H9 (cell line): ENCODE measurements at regions not wholly inside any gene's neighbourhood (a gene's known extent, or its start where the extent isn't known, plus 50 kb on each side); places are given as distances from the start of the nearest gene placed in this dataset.

Source experiments
- DNase-seq: peaks from one replicate; pipeline ENCODE4 v3.0.0-alpha.2; 2017
- H2AFZ ChIP-seq: one replicate; pipeline ENCODE4 v1.6.1; 2013; ENCODE audit warnings: mild to moderate bottlenecking, low read length, control low read depth, moderate library complexity
- H2AK5ac ChIP-seq: 2 replicates; pipeline ENCODE4 v1.6.1; 2013; ENCODE audit warnings: low read length, control low read depth, mixed read lengths; ENCODE audit not compliant: insufficient read length
- H2BK120ac ChIP-seq: one replicate; pipeline ENCODE4 v1.6.1; 2013; ENCODE audit warnings: low read depth, mild to moderate bottlenecking, low read length, control low read depth, inconsistent platforms; ENCODE audit not compliant: poor library complexity, severe bottlenecking
- H2BK12ac ChIP-seq: 2 replicates; pipeline ENCODE4 v1.6.1; 2013; ENCODE audit warnings: low read length, control low read depth, mixed read lengths, low read depth; ENCODE audit not compliant: insufficient read length
- H2BK15ac ChIP-seq: 2 replicates; pipeline ENCODE4 v1.6.1; 2013; ENCODE audit warnings: low read depth, low read length, control low read depth
- H2BK20ac ChIP-seq: one replicate; pipeline ENCODE4 v1.6.1; 2013; ENCODE audit warnings: low read depth, mild to moderate bottlenecking, low read length, control low read depth, inconsistent platforms; ENCODE audit not compliant: poor library complexity, severe bottlenecking
- H2BK5ac ChIP-seq: 2 replicates; pipeline ENCODE4 v1.6.1; 2013; ENCODE audit warnings: low read length, control low read depth, mixed read lengths; ENCODE audit not compliant: insufficient read length
- H3K14ac ChIP-seq: 2 replicates; pipeline ENCODE4 v1.6.1; 2013; ENCODE audit warnings: low read length, control low read depth; ENCODE audit not compliant: insufficient read depth
- H3K18ac ChIP-seq: 2 replicates; pipeline ENCODE4 v1.6.1; 2013; ENCODE audit warnings: low read depth, mild to moderate bottlenecking, mixed read lengths, low read length, control low read depth; ENCODE audit not compliant: insufficient read length
- H3K23ac ChIP-seq: 2 replicates; pipeline ENCODE4 v1.6.1; 2013; ENCODE audit warnings: low read length, control low read depth, mixed read lengths, low read depth; ENCODE audit not compliant: insufficient read length
- H3K23me2 ChIP-seq: 2 replicates; pipeline ENCODE4 v1.6.1; 2013; ENCODE audit warnings: low read depth, mild to moderate bottlenecking, mixed read lengths, low read length, control low read depth; ENCODE audit not compliant: insufficient read length, poor library complexity, severe bottlenecking
- H3K27ac ChIP-seq: 2 replicates; pipeline ENCODE4 v1.5.1; 2013; ENCODE audit warnings: low read length, control low read depth, mixed read lengths, low read depth; ENCODE audit not compliant: insufficient read length
- H3K27me3 ChIP-seq: 2 replicates; pipeline ENCODE4 v1.6.1; 2013; ENCODE audit warnings: low read length, control low read depth, inconsistent platforms; ENCODE audit not compliant: insufficient read depth
- H3K4ac ChIP-seq: 2 replicates; pipeline ENCODE4 v1.6.1; 2013; ENCODE audit warnings: low read depth, mild to moderate bottlenecking, control low read depth, inconsistent platforms, low read length, moderate library complexity
- H3K4me1 ChIP-seq: 2 replicates; pipeline ENCODE4 v1.6.1; 2013; ENCODE audit warnings: low read length, control low read depth, inconsistent platforms; ENCODE audit not compliant: insufficient read depth
- H3K4me2 ChIP-seq: 2 replicates; pipeline ENCODE4 v1.6.1; 2013; ENCODE audit warnings: low read length, control low read depth, mixed read lengths; ENCODE audit not compliant: insufficient read length, insufficient read depth
- H3K56ac ChIP-seq: 2 replicates; pipeline ENCODE4 v1.6.1; 2013; ENCODE audit warnings: low read depth, mild to moderate bottlenecking, mixed read lengths, low read length, control low read depth; ENCODE audit not compliant: insufficient read length
- H3K79me1 ChIP-seq: 2 replicates; pipeline ENCODE4 v1.6.1; 2013; ENCODE audit warnings: low read depth, mild to moderate bottlenecking, moderate library complexity, low read length, control low read depth, inconsistent platforms; ENCODE audit not compliant: insufficient read depth, poor library complexity, severe bottlenecking
- H3K79me2 ChIP-seq: 2 replicates; pipeline ENCODE4 v1.6.1; 2013; ENCODE audit warnings: low read length, control low read depth, inconsistent platforms; ENCODE audit not compliant: insufficient read depth
- H3K9ac ChIP-seq: 2 replicates; pipeline ENCODE4 v1.6.1; 2013; ENCODE audit warnings: low read length, control low read depth, mixed read lengths; ENCODE audit not compliant: insufficient read length; ENCODE audit errors: extremely low read depth
- H3K9me3 ChIP-seq: one replicate; pipeline ENCODE4 v1.6.1; 2013; ENCODE audit warnings: low read depth, low read length, inconsistent platforms; ENCODE audit not compliant: control insufficient read depth
- H3T11ph ChIP-seq: one replicate; pipeline ENCODE4 v1.6.1; 2013; ENCODE audit warnings: mild to moderate bottlenecking, low read length, control low read depth, inconsistent platforms
- H4K20me1 ChIP-seq: one replicate; pipeline ENCODE4 v1.6.1; 2013; ENCODE audit not compliant: control insufficient read depth, insufficient read length, insufficient read depth
- H4K5ac ChIP-seq: 2 replicates; pipeline ENCODE4 v1.6.1; 2013; ENCODE audit warnings: low read depth, mild to moderate bottlenecking, mixed read lengths, low read length, control low read depth; ENCODE audit not compliant: insufficient read length
- H4K8ac ChIP-seq: replicated peaks from 2 replicates; pipeline ENCODE4 v1.6.1; 2013; ENCODE audit warnings: low read length, control low read depth, mixed read lengths, low read depth; ENCODE audit not compliant: insufficient read length
- H4K91ac ChIP-seq: 2 replicates; pipeline ENCODE4 v1.6.1; 2013; ENCODE audit warnings: low read depth, mild to moderate bottlenecking, moderate library complexity, mixed read lengths, low read length, control low read depth; ENCODE audit not compliant: insufficient read length
- H3K27ac Mint-ChIP-seq, 3 experiments: 2 replicates in 2 of 3; 3 replicates in 1 of 3; pipeline ENCODE4 v1.8.0; 2020 to 2021; ENCODE audit warnings: mixed read lengths in 3 of 3, mild to moderate bottlenecking in 1 of 3, moderate library complexity in 1 of 3
- H3K27me3 Mint-ChIP-seq: 2 replicates; pipeline ENCODE4 v1.8.0; 2021; ENCODE audit warnings: low read depth, mild to moderate bottlenecking, moderate library complexity, mixed read lengths
- H3K36me3 Mint-ChIP-seq, 3 experiments: 2 replicates in 2 of 3; 3 replicates in 1 of 3; pipeline ENCODE4 v1.8.0; 2020 to 2021; ENCODE audit warnings: low read depth in 3 of 3, mixed read lengths in 3 of 3; ENCODE audit not compliant: insufficient read depth in 1 of 3
- H3K4me1 Mint-ChIP-seq, 2 experiments: 2 replicates each; pipeline ENCODE4 v1.8.0; 2020; ENCODE audit warnings: mixed read lengths in 2 of 2
- H3K4me3 Mint-ChIP-seq, 2 experiments: 2 replicates in 1 of 2; 3 replicates in 1 of 2; pipeline ENCODE4 v1.8.0; 2020 to 2021; ENCODE audit warnings: mild to moderate bottlenecking in 2 of 2, mixed read lengths in 2 of 2, moderate library complexity in 1 of 2
- H3K9me3 Mint-ChIP-seq, 2 experiments: 2 replicates in 1 of 2; 3 replicates in 1 of 2; pipeline ENCODE4 v1.8.0; 2020; ENCODE audit warnings: mild to moderate bottlenecking in 2 of 2, mixed read lengths in 2 of 2, moderate library complexity in 1 of 2
- CTCF ChIP-seq: fragments of 200-600 bp; sonication (generic); conservative IDR thresholded peaks from 3 replicates; pipeline ENCODE4 v1.8.0; 2021; ENCODE audit warnings: antibody characterized with exemption, mild to moderate bottlenecking
- WGBS: extraction: QIAGEN DNeasy Blood & Tissue Kit; methylation state at CpG from one replicate; pipeline ENCODE4 v1.1.7; 2013; ENCODE audit warnings: missing lambda C conversion rate, low lambda C conversion rate, mixed read lengths; ENCODE audit not compliant: insufficient read length; ENCODE audit errors: extremely low coverage; 5-methylcytosine and 5-hydroxymethylcytosine counted together

- Histone ChIP-seq H2BK20ac (no peak overlapping the region), H3K23me2 (no peaks in the 10 kb centered on the region), H3T11ph (no peak overlapping the region), H4K20me1 (no peaks in the 10 kb centered on the region), H3K79me1 (no peaks in the 10 kb centered on the region), H2AFZ (no peak overlapping the region), H2AK5ac (no peak overlapping the region), H2BK15ac (no peak overlapping the region), H3K27me3 (no peaks in the 10 kb centered on the region), H3K23ac (no peak overlapping the region), H3K4me2 (no peak overlapping the region), H4K5ac (no peak overlapping the region), H2BK12ac (no peak overlapping the region), H3K18ac (no peak overlapping the region), H3K56ac (no peak overlapping the region), H3K79me2 (no peaks in the 10 kb centered on the region), H3K4ac (no peak overlapping the region), H3K9ac (no peak overlapping the region), H3K27ac (no peak overlapping the region), H3K9me3 (no peaks in the 10 kb centered on the region), H4K8ac (no peak overlapping the region), H2BK120ac (no peak overlapping the region), H4K91ac (no peak overlapping the region), H3K14ac (no peak overlapping the region), H3K4me1 (no peaks in the 10 kb centered on the region), H2BK5ac (no peak overlapping the region)
- Mint-ChIP-seq H3K27ac (no peak overlapping the region), H3K4me1 (no peaks in the 10 kb centered on the region), H3K36me3 (peaks cover 2 to 25% (median 5%) of the 10 kb centered on the region in 3 experiments; a peak in 6 of 7 replicates), H3K9me3 (peaks cover 16 to 18% of the 10 kb centered on the region in 2 experiments), H3K27me3 (no peaks in the 10 kb centered on the region), H3K4me3 (no peak overlapping the region)
- no CpG with 5 or more reads among the region's 3 CpGs for WGBS
- TF ChIP-seq CTCF = no peak
- no peak for DNase-seq
Observed at GRCh38 chr10:9986786-9987185, 1030.9 kb upstream of the CELF2 start.
